GM12864 (cell line): ENCODE measurements at regions not wholly inside any gene's neighbourhood (a gene's known extent, or its start where the extent isn't known, plus 50 kb on each side); places are given as distances from the start of the nearest gene placed in this dataset.

ENCODE experiments used
- DNase-seq: peaks from one replicate; pipeline ENCODE4 v3.0.0-alpha.2; 2011; ENCODE audit warnings: low read depth
- H3K4me3 ChIP-seq: 2 replicates; pipeline ENCODE4 v1.5.1; 2011; ENCODE audit warnings: mild to moderate bottlenecking, low read depth, low read length, control low read depth
- TF ChIP-seq, protein P1 (sequence below): IDR thresholded peaks from 2 replicates; pipeline ENCODE4 v1.5.1; 2011; ENCODE audit warnings: low read depth, mild to moderate bottlenecking, moderate library complexity, low read length, control low read depth, inconsistent platforms; ENCODE audit errors: missing control alignments

DNA sequence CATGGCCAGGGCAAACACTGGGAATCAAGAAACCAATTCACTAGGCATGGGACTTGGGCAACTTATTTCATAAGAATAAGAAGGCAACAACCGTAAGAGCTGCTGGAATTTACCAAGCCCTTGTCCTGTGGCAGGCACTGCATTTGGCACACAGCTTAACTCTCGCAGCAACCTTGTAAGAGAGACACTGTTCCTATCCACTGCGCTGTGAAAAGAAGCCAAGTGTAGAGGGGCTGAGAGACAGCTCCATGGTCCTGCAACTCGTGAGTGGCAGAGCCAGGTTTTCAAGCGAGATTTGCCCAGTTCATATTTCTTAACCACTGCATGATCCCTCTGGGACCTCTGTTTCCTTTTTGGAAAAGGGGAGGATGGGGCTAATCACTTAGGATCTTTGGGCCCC lies 129.3 kb upstream of the STC2 start:
- no peak overlapping the region for H3K4me3 ChIP-seq
- TF ChIP-seq, protein P1, sequence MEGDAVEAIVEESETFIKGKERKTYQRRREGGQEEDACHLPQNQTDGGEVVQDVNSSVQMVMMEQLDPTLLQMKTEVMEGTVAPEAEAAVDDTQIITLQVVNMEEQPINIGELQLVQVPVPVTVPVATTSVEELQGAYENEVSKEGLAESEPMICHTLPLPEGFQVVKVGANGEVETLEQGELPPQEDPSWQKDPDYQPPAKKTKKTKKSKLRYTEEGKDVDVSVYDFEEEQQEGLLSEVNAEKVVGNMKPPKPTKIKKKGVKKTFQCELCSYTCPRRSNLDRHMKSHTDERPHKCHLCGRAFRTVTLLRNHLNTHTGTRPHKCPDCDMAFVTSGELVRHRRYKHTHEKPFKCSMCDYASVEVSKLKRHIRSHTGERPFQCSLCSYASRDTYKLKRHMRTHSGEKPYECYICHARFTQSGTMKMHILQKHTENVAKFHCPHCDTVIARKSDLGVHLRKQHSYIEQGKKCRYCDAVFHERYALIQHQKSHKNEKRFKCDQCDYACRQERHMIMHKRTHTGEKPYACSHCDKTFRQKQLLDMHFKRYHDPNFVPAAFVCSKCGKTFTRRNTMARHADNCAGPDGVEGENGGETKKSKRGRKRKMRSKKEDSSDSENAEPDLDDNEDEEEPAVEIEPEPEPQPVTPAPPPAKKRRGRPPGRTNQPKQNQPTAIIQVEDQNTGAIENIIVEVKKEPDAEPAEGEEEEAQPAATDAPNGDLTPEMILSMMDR: no peak
- DNase-seq: no peak

DNA sequence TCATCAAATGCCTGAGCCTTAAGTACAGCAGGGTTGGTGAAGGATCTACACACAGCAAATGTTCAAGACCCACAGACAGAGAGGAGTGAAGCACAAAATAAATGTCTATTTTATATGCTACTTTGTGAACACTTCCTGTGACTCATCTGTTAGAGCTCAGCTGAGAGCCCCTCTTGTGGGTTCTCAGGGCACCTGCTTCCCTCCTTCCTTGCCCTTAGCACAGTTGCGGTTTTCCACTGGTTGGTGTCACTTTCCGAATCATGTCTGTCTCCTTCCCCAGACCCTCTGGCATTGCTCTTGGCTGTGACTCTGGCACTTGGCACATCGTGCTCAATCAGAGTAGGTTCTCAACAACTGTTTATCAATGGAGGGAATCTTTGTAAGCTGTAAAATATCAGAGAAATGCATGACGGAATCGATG lies 128.5 kb upstream of the STC2 start:
- H3K4me3 ChIP-seq: no peak overlapping the region
- TF ChIP-seq, protein P1: no peak
- DNase-seq: no peak

DNA sequence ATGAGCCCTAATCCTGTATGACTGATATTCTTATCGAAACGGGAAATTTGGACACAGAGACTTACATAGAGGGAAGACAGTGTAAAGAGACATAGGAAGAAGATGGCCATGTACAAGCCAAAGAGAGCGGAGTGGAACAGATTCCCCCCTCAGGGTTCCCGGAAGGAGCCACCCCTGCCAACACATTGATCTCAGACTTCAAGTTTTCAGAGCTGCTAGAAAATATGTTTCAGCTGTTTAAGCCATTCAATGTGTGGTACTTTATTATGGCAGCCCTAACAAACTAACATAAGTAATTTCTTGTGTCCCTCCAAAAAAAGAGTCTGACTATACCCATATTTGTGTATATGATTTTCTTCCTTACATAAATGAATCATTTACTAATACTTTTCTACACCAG lies 128.0 kb upstream of the STC2 start:
- H3K4me3 ChIP-seq: no peak overlapping the region
- no peak for DNase-seq
- TF ChIP-seq, protein P1: no peak

DNA sequence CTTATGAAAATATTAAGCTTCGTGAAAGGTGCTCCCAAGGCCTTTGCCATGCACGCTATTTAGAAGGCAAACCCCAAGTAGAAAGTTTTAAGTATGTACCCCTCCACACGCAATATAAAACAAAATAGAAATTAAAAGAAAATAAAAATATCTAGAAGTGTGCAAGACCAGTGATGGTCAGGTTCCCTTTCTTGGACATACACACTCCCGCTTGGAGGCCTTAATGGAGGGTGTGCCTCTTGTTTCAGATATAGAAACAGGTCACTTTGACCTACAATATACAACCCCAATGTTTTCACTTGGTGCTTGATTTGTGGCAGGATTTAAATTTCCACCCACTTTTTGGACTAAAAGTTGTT lies 127.4 kb upstream of the STC2 start:
- no peak overlapping the region for H3K4me3 ChIP-seq
- TF ChIP-seq, protein P1: no peak
- DNase-seq: no peak

DNA sequence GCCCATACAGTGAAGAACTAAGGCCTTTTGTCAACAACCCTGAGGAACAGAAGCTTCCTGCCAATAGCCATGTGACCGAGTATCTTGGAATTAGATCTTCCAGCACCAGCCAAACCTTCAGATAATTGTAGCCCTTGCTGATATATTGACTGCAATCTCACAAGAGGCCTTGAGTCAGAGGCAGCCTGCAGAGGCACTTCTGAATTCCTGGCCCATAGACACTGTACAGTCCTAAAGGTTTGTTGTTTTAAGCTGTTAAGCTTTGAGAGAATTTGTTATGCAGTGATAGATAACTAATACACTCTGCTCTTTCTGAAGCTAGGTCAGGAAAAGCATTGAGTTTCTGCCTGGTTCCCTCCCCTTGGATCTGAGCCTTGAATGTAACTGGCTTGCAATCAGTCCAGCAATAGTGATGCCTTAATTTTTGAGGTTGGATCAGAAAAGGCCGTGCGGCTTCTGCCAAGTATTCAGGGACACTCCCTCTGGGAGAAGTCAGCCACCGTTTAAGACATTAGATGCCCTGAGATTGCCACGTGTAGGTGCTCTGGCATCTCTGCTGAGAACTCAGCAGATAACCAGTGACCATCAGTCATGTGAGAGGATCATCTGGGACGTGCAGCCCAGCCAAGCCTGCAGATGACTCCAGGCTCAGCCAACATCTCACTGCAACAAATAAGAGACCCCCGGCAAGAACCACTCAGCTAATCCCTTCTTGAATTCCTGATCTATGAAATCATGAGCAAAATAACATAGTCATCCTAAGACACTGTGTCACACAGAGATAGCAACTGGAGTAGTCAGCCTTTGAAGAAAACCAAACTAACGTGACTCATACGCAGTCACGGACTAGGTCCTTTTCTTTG lies 126.8 kb upstream of the STC2 start:
- no peak for DNase-seq
- TF ChIP-seq, protein P1: no peak
- no peak overlapping the region for H3K4me3 ChIP-seq

DNA sequence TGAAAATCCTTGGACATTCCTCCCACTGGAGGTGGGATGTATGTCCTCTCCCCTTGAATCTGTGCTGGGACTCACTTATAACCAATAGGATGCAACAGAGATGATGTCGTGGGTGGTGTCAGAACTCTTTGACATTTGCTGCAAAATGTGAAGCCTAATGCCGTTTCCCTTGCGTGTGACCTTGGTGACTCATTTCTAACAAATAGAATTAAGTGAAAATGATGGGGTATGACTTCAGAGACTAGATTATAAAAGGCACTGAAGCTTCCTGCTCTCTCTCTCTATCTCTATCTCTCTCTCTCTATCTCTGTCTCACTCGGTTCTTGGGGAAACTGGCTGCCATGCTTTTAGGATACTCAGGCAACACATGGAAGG lies 126.1 kb upstream of the STC2 start:
- no peak overlapping the region for H3K4me3 ChIP-seq
- DNase-seq: no peak
- TF ChIP-seq, protein P1: no peak

DNA sequence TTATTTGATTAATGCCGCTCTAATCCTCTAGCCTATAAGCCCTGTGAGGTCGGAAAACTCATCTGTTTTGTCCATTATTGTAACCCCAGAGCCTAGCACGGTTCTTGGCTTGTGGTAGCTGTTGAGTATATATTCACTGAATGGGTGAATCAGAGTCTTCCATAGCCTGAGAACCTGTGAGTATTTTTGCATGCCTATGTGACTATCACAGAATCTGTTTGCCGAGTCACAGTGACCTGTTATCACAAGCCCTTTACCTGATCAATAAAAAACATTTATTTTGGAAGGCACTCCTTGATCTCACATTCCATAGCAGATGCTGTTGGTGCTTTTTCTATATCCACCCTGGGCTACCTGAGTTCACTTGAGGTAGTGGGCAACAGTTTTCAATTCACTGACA lies 125.0 kb upstream of the STC2 start:
- TF ChIP-seq, protein P1: no peak
- no peak for DNase-seq
- no peak overlapping the region for H3K4me3 ChIP-seq
